Ishikawa (cell line): ENCODE measurements at regions not wholly inside any gene's neighbourhood (a gene's known extent, or its start where the extent isn't known, plus 50 kb on each side); places are given as distances from the start of the nearest gene placed in this dataset.

Experiments
- CEBPB ChIP-seq: IDR thresholded peaks from 2 replicates; pipeline ENCODE4 v1.6.1; 2012
- CREB1 ChIP-seq: IDR thresholded peaks from 2 replicates; pipeline ENCODE4 v1.6.1; 2012; ENCODE audit warnings: low read depth
- EGR1 ChIP-seq: IDR thresholded peaks from 2 replicates; pipeline ENCODE4 v1.6.1; 2012
- EP300 ChIP-seq: IDR thresholded peaks from 2 replicates; pipeline ENCODE4 v1.6.1; 2012; ENCODE audit warnings: borderline replicate concordance
- FOXM1 ChIP-seq: IDR thresholded peaks from 2 replicates; pipeline ENCODE4 v1.6.1; 2012; ENCODE audit warnings: low read depth, borderline replicate concordance
- NFIC ChIP-seq: IDR thresholded peaks from 2 replicates; pipeline ENCODE4 v1.6.1; 2012
- TAF1 ChIP-seq: IDR thresholded peaks from 2 replicates; pipeline ENCODE4 v1.6.1; 2012; ENCODE audit warnings: low read depth, mild to moderate bottlenecking
- TEAD4 ChIP-seq: IDR thresholded peaks from 2 replicates; pipeline ENCODE4 v1.6.1; 2012
- YY1 ChIP-seq: IDR thresholded peaks from 2 replicates; pipeline ENCODE4 v1.6.1; 2012; ENCODE audit warnings: low read depth
- ZBTB7A ChIP-seq: IDR thresholded peaks from 2 replicates; pipeline ENCODE4 v1.6.1; 2012; ENCODE audit warnings: low read depth
- TF ChIP-seq, protein P1 (sequence below): IDR thresholded peaks from 2 replicates; pipeline ENCODE4 v1.6.1; 2012; ENCODE audit warnings: low read depth, mild to moderate bottlenecking
- TF ChIP-seq, protein P2 (sequence below): IDR thresholded peaks from 2 replicates; pipeline ENCODE4 v1.6.1; 2012

DNA sequence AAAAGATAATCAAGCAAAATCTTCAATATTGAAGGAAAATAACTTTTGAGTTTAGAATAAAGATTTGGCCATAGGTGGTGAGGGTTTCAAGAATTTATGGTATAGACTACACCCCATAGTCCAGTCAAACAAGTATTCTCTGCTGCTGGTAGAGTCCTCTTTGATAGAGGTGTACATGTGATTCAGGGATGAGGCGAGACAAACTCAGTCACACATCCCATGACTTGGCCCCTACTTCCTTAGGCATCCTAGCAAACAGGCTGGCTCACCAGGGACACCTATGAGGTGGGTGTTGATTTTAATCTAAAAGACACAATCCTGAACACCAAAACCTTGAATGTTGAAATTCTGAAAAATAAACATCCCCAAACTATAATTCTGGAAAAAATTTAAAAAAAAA lies 78.1 kb upstream of the SLC25A13 start:
- TF ChIP-seq TEAD4 = no peak
- TF ChIP-seq CEBPB = no peak
- no peak for TF ChIP-seq EP300
- TF ChIP-seq, protein P1, sequence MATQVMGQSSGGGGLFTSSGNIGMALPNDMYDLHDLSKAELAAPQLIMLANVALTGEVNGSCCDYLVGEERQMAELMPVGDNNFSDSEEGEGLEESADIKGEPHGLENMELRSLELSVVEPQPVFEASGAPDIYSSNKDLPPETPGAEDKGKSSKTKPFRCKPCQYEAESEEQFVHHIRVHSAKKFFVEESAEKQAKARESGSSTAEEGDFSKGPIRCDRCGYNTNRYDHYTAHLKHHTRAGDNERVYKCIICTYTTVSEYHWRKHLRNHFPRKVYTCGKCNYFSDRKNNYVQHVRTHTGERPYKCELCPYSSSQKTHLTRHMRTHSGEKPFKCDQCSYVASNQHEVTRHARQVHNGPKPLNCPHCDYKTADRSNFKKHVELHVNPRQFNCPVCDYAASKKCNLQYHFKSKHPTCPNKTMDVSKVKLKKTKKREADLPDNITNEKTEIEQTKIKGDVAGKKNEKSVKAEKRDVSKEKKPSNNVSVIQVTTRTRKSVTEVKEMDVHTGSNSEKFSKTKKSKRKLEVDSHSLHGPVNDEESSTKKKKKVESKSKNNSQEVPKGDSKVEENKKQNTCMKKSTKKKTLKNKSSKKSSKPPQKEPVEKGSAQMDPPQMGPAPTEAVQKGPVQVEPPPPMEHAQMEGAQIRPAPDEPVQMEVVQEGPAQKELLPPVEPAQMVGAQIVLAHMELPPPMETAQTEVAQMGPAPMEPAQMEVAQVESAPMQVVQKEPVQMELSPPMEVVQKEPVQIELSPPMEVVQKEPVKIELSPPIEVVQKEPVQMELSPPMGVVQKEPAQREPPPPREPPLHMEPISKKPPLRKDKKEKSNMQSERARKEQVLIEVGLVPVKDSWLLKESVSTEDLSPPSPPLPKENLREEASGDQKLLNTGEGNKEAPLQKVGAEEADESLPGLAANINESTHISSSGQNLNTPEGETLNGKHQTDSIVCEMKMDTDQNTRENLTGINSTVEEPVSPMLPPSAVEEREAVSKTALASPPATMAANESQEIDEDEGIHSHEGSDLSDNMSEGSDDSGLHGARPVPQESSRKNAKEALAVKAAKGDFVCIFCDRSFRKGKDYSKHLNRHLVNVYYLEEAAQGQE = no peak
- TF ChIP-seq ZBTB7A = no peak
- TF ChIP-seq EGR1 = no peak
- TF ChIP-seq, protein P2, sequence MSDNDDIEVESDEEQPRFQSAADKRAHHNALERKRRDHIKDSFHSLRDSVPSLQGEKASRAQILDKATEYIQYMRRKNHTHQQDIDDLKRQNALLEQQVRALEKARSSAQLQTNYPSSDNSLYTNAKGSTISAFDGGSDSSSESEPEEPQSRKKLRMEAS = no peak
- no peak for TF ChIP-seq CREB1
- no peak for TF ChIP-seq YY1
- TF ChIP-seq FOXM1 = no peak
- no peak for TF ChIP-seq TAF1
- no peak for TF ChIP-seq NFIC
